Stomach (tissue), 8 donors: ENCODE measurements at regions not wholly inside any gene's neighbourhood (a gene's known extent, or its start where the extent isn't known, plus 50 kb on each side); places are given as distances from the start of the nearest gene placed in this dataset.

Experiments
- DNase-seq, 2 donors: peaks; one replicate each; pipeline versions ENCODE4 v3.0.0 to v3.0.0-alpha.2; 2013 to 2019
- H3K27ac ChIP-seq, 5 donors: fragments of 200-600 bp in 4 of 5; sonication (generic) in 4 of 5; one replicate each; pipeline ENCODE4 v1.5.1; 2013 to 2019; ENCODE audit warnings: mild to moderate bottlenecking in 1 of 5, moderate library complexity in 1 of 5
- H3K27me3 ChIP-seq, 3 donors: fragments of 200-600 bp; sonication (generic); one replicate each; pipeline ENCODE4 v1.5.1; 2017 to 2019; ENCODE audit warnings: mixed run types in 1 of 3
- H3K36me3 ChIP-seq, 4 donors: fragments of 200-600 bp; sonication (generic); 1 replicate in 3 of 4; 2 replicates in 1 of 4; pipeline ENCODE4 v1.5.1; 2016 to 2019
- H3K4me1 ChIP-seq, 4 donors: fragments of 200-600 bp; sonication (generic); one replicate each; pipeline ENCODE4 v1.5.1; 2016 to 2019
- H3K4me3 ChIP-seq, 4 donors: fragments of 200-600 bp; sonication (generic) in 3 of 4; one replicate each; pipeline ENCODE4 v1.5.1; 2016 to 2019; ENCODE audit warnings: mild to moderate bottlenecking in 1 of 4
- H3K9me3 ChIP-seq, 4 donors: fragments of 200-600 bp; sonication (generic); one replicate each; pipeline ENCODE4 v1.5.1; 2016 to 2019
- EP300 ChIP-seq: sonication (generic); formaldehyde crosslinking; IDR thresholded peaks from one replicate; pipeline ENCODE4 v1.6.1; 2017; ENCODE audit warnings: antibody characterized with exemption
- POLR2A ChIP-seq, 4 donors: fragments of 450-650 bp; IDR thresholded peaks; one replicate each; pipeline ENCODE4 v1.6.1; 2016; ENCODE audit warnings: antibody characterized with exemption in 4 of 4, control low read depth in 2 of 4, mild to moderate bottlenecking in 1 of 4, moderate library complexity in 1 of 4
- POLR2AphosphoS5 ChIP-seq, 3 donors: sonication (generic); formaldehyde crosslinking; IDR thresholded peaks; one replicate each; pipeline ENCODE4 v1.6.1; 2016; ENCODE audit warnings: antibody characterized with exemption in 3 of 3
- WGBS, 5 donors: extraction: QIAGEN DNeasy Blood & Tissue Kit in 3 of 5; methylation state at CpG; one replicate each; pipeline versions ENCODE4 v1.1.5 to v1.1.7; 2013 to 2018; 5-methylcytosine and 5-hydroxymethylcytosine counted together
- intact Hi-C: fragments of 100-400 bp; cut with DNase I; formaldehyde crosslinking; loops from one replicate; pipeline ENCODE4 v1.15.1; 2023; ENCODE audit warnings: low total_unique reads
- TF ChIP-seq, protein P1 (sequence below), 7 experiments: fragments of 450-650 bp in 4 of 7; fragments of 200-600 bp in 3 of 7; sonication (generic) in 3 of 7; IDR thresholded peaks; one replicate each; pipeline ENCODE4 v1.5.1; 2016 to 2019; ENCODE audit warnings: antibody characterized with exemption in 7 of 7, control low read depth in 2 of 7, mild to moderate bottlenecking in 1 of 7
- donor health status: healthy with polysubstance abuse.
- donor health status: Bipolar disorder and iron deficiency.
- donor health status: healthy.

GRCh38 chrX:109843963-109844751, 111.1 kb upstream of the ACSL4 start:
- 86 to 100% (median 94%) methylated on average over 1 of the region's 1 CpG for WGBS, 5 donors
- Histone ChIP-seq H3K36me3 (no peaks in the 10 kb centered on the region), H3K27me3 (peaks cover 0 to 15% (median 0%) of the 10 kb centered on the region in 3 donors), H3K4me3 (no peak overlapping the region), H3K27ac (peak overlapping the region in 2 of 5 donors; percentile 15 to 39), H3K4me1 (no peaks in the 10 kb centered on the region), H3K9me3 (no peaks in the 10 kb centered on the region)
- peak in 1 of 2 donors; percentile 40 for DNase-seq
- TF ChIP-seq, protein P1, sequence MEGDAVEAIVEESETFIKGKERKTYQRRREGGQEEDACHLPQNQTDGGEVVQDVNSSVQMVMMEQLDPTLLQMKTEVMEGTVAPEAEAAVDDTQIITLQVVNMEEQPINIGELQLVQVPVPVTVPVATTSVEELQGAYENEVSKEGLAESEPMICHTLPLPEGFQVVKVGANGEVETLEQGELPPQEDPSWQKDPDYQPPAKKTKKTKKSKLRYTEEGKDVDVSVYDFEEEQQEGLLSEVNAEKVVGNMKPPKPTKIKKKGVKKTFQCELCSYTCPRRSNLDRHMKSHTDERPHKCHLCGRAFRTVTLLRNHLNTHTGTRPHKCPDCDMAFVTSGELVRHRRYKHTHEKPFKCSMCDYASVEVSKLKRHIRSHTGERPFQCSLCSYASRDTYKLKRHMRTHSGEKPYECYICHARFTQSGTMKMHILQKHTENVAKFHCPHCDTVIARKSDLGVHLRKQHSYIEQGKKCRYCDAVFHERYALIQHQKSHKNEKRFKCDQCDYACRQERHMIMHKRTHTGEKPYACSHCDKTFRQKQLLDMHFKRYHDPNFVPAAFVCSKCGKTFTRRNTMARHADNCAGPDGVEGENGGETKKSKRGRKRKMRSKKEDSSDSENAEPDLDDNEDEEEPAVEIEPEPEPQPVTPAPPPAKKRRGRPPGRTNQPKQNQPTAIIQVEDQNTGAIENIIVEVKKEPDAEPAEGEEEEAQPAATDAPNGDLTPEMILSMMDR (IDR thresholded peaks at IDR 0.05) = no peak
- TF ChIP-seq EP300 = no peak
- TF ChIP-seq POLR2AphosphoS5 (IDR thresholded peaks at IDR 0.05) = no peak
- no peak for TF ChIP-seq POLR2A (IDR thresholded peaks at IDR 0.05)
- intact Hi-C loops = no loop called here

- Histone ChIP-seq H3K9me3 (no peaks in the 10 kb centered on the region), H3K36me3 (no peaks in the 10 kb centered on the region), H3K4me3 (no peak overlapping the region), H3K27me3 (peaks cover 0 to 12% (median 0%) of the 10 kb centered on the region in 3 donors), H3K27ac (peak overlapping the region in 2 of 5 donors; percentile 15 to 39), H3K4me1 (no peaks in the 10 kb centered on the region)
- no peak for DNase-seq
- 76 to 88% (median 87%) methylated on average over 3 to 4 of the region's 4 CpGs for WGBS, 5 donors
- intact Hi-C loops = no loop called here
- TF ChIP-seq, protein P1 (IDR thresholded peaks at IDR 0.05) = no peak
- no peak for TF ChIP-seq EP300
- no peak for TF ChIP-seq POLR2AphosphoS5 (IDR thresholded peaks at IDR 0.05)
- no peak for TF ChIP-seq POLR2A (IDR thresholded peaks at IDR 0.05)
These were observed 111.9 kb upstream of the ACSL4 start for GRCh38 chrX:109844986-109845385.

- peaks cover 0 to 10% (median 0%) of the 10 kb centered on the region in 3 donors for H3K27me3 ChIP-seq
- no peak overlapping the region for H3K27ac ChIP-seq
- 73 to 96% (median 90%) methylated on average over 4 of the region's 4 CpGs for WGBS, 5 donors
- H3K9me3 ChIP-seq = no peaks in the 10 kb centered on the region
- intact Hi-C loops = no loop called here
- no peaks in the 10 kb centered on the region for H3K4me1 ChIP-seq
- no peaks in the 10 kb centered on the region for H3K36me3 ChIP-seq
- DNase-seq = no peak
- TF ChIP-seq EP300 = no peak
- TF ChIP-seq, protein P1 (IDR thresholded peaks at IDR 0.05) = no peak
- no peak for TF ChIP-seq POLR2A (IDR thresholded peaks at IDR 0.05)
- no peak for TF ChIP-seq POLR2AphosphoS5 (IDR thresholded peaks at IDR 0.05)
- H3K4me3 ChIP-seq = no peak overlapping the region
These were observed 112.9 kb upstream of the ACSL4 start for GRCh38 chrX:109845996-109846395.

DNA sequence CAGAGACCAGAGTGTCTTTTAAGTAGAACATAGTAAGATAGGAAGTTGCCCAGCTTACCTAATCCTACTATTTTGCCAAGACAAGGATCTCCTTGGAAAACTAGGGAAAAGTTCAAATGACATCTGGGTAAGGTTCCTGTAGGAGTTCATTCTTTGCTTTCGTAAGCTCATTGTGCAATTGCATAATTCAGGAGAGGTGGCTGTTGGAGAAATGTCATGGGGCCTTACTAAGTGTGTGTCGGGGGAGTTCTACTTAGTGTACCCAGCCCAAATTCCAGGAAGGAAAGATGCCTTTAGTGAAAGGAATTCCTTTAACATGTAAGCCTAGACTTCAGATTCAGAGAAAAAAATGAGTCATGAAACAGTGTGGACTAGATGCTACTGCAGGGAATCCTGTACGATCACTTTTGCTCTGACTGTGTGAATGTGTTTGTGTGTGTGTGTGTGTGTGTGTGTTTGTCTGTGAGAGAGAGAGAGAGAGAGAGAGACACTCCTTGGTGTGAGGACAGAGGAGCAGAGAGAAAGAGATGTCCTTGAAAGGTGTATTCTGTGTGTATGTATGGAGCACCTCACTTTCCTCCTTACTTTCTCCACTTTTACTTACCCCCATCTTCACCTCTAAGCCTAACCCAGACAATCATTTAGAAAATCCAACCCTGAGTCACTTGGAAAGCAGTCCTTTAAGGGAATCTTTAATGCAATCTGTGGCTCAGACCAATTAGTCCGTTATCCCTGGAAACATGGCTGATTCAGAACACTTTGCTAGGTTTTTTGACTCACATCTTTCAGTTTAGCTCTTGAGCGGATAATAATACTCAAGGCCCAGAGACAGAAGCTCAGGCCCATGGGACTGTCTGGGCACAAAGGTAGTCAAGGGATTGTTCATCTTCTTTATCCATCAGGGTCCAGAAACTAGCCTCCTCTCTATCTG, 114.5 kb upstream of the ACSL4 start:
- DNase-seq = peak in 1 of 2 donors; percentile 23
- Histone ChIP-seq H3K36me3 (no peaks in the 10 kb centered on the region), H3K27ac (peak overlapping the region in 4 of 5 donors; percentile 20 to 29 (median 26)), H3K4me1 (no peaks in the 10 kb centered on the region), H3K27me3 (peaks cover 0 to 10% (median 0%) of the 10 kb centered on the region in 3 donors), H3K4me3 (no peak overlapping the region), H3K9me3 (no peaks in the 10 kb centered on the region)
- TF ChIP-seq, protein P1 (IDR thresholded peaks at IDR 0.05) = no peak
- no peak for TF ChIP-seq EP300
- no peak for TF ChIP-seq POLR2A (IDR thresholded peaks at IDR 0.05)
- TF ChIP-seq POLR2AphosphoS5 (IDR thresholded peaks at IDR 0.05) = peak; percentile 43 to 70 (median 46)
- intact Hi-C loops = no loop called here
- 63 to 79% (median 74%) methylated on average over 5 of the region's 5 CpGs for WGBS, 5 donors
